Upper lobe of left lung (tissue), 6 donors: ENCODE measurements at regions not wholly inside any gene's neighbourhood (a gene's known extent, or its start where the extent isn't known, plus 50 kb on each side); places are given as distances from the start of the nearest gene placed in this dataset.

Experiments
- ATAC-seq, 2 donors: fragments of 200-7000 bp; cut with Tn5 transposase; one replicate each; pipeline ENCODE4 v1.9.1; 2022; ENCODE audit warnings: mild to moderate bottlenecking in 2 of 2, moderate library complexity in 2 of 2; ENCODE audit not compliant: low FRiP score in 2 of 2
- DNase-seq, 2 donors: peaks; one replicate each; pipeline ENCODE4 v3.0.0-alpha.2; 2019 to 2020
- H3K27ac ChIP-seq, 4 donors: fragments of 200-600 bp; sonication (generic); one replicate each; pipeline ENCODE4 v1.5.1; 2016 to 2019
- H3K27me3 ChIP-seq, 4 donors: fragments of 200-600 bp; sonication (generic); one replicate each; pipeline ENCODE4 v1.5.1; 2017 to 2019
- H3K36me3 ChIP-seq, 4 donors: fragments of 200-600 bp; sonication (generic); one replicate each; pipeline ENCODE4 v1.5.1; 2016 to 2019
- H3K4me1 ChIP-seq, 4 donors: fragments of 200-600 bp; sonication (generic); one replicate each; pipeline ENCODE4 v1.5.1; 2018 to 2019
- H3K4me3 ChIP-seq, 4 donors: fragments of 200-600 bp; sonication (generic); one replicate each; pipeline ENCODE4 v1.5.1; 2017 to 2019; ENCODE audit warnings: mild to moderate bottlenecking in 2 of 4, moderate library complexity in 1 of 4
- H3K9me3 ChIP-seq, 4 donors: fragments of 200-600 bp; sonication (generic); one replicate each; pipeline ENCODE4 v1.5.1; 2018 to 2019
- EP300 ChIP-seq, 4 donors: sonication (generic); formaldehyde crosslinking; IDR thresholded peaks; one replicate each; pipeline ENCODE4 v1.5.1; 2017; ENCODE audit warnings: antibody characterized with exemption in 4 of 4, control low read depth in 2 of 4
- POLR2A ChIP-seq, 4 donors: fragments of 450-650 bp; IDR thresholded peaks; one replicate each; pipeline ENCODE4 v1.5.1; 2016 to 2017; ENCODE audit warnings: antibody characterized with exemption in 4 of 4, mild to moderate bottlenecking in 2 of 4
- POLR2AphosphoS5 ChIP-seq, 2 donors: sonication (generic); formaldehyde crosslinking; IDR thresholded peaks; one replicate each; pipeline ENCODE4 v1.5.1; 2017; ENCODE audit warnings: antibody characterized with exemption in 2 of 2
- WGBS, 2 donors: methylation state at CpG; one replicate each; pipeline ENCODE4 v1.1.5; 2017 to 2018; 5-methylcytosine and 5-hydroxymethylcytosine counted together
- TF ChIP-seq, protein P1 (sequence below), 6 experiments: fragments of 450-650 bp in 4 of 6; fragments of 200-600 bp in 2 of 6; sonication (generic) in 2 of 6; IDR thresholded peaks; one replicate each; pipeline ENCODE4 v1.5.1; 2016 to 2019; ENCODE audit warnings: antibody characterized with exemption in 6 of 6
- donor health status: DM: no; HTN: no; CAD: no; lungs with moderate emphysema.
- donor health status: DM: no; HTN: yes; CAD: no; lungs with severe emphysema.

- DNase-seq (no peak), ATAC-seq (no peak)
- WGBS, 2 donors = 78 to 96% methylated on average over 3 of the region's 3 CpGs
- H3K4me3 ChIP-seq = no peak overlapping the region
- TF ChIP-seq, protein P1, sequence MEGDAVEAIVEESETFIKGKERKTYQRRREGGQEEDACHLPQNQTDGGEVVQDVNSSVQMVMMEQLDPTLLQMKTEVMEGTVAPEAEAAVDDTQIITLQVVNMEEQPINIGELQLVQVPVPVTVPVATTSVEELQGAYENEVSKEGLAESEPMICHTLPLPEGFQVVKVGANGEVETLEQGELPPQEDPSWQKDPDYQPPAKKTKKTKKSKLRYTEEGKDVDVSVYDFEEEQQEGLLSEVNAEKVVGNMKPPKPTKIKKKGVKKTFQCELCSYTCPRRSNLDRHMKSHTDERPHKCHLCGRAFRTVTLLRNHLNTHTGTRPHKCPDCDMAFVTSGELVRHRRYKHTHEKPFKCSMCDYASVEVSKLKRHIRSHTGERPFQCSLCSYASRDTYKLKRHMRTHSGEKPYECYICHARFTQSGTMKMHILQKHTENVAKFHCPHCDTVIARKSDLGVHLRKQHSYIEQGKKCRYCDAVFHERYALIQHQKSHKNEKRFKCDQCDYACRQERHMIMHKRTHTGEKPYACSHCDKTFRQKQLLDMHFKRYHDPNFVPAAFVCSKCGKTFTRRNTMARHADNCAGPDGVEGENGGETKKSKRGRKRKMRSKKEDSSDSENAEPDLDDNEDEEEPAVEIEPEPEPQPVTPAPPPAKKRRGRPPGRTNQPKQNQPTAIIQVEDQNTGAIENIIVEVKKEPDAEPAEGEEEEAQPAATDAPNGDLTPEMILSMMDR (IDR thresholded peaks at IDR 0.05) = no peak
- TF ChIP-seq POLR2A (IDR thresholded peaks at IDR 0.05) (no peak), POLR2AphosphoS5 (IDR thresholded peaks at IDR 0.05) (no peak), EP300 (IDR thresholded peaks at IDR 0.05) (no peak)
- no peak overlapping the region for H3K27ac ChIP-seq
- H3K9me3 ChIP-seq = no peaks in the 10 kb centered on the region
- H3K36me3 ChIP-seq = no peaks in the 10 kb centered on the region
- no peaks in the 10 kb centered on the region for H3K4me1 ChIP-seq
- no peaks in the 10 kb centered on the region for H3K27me3 ChIP-seq
These were observed 147.5 kb upstream of the ZWINT start for GRCh38 chr10:56508562-56508961.

- Histone ChIP-seq H3K27ac (no peak overlapping the region), H3K36me3 (no peaks in the 10 kb centered on the region), H3K4me3 (no peak overlapping the region), H3K4me1 (no peaks in the 10 kb centered on the region), H3K27me3 (no peaks in the 10 kb centered on the region), H3K9me3 (no peaks in the 10 kb centered on the region)
- DNase-seq = no peak
- TF ChIP-seq POLR2AphosphoS5 (IDR thresholded peaks at IDR 0.05) (no peak), POLR2A (IDR thresholded peaks at IDR 0.05) (no peak), EP300 (IDR thresholded peaks at IDR 0.05) (no peak)
- 81 to 86% methylated on average over 3 of the region's 3 CpGs for WGBS, 2 donors
- no peak for ATAC-seq
These were observed 146.0 kb upstream of the ZWINT start for GRCh38 chr10:56507033-56507432.

GRCh38 chr10:56505555-56505954 lies 144.5 kb upstream of the ZWINT start:
- ATAC-seq (no peak), DNase-seq (no peak)
- TF ChIP-seq POLR2A (IDR thresholded peaks at IDR 0.05) (no peak), POLR2AphosphoS5 (IDR thresholded peaks at IDR 0.05) (no peak), EP300 (IDR thresholded peaks at IDR 0.05) (no peak)
- TF ChIP-seq, protein P1 (IDR thresholded peaks at IDR 0.05) = no peak
- Histone ChIP-seq H3K4me3 (no peak overlapping the region), H3K9me3 (no peaks in the 10 kb centered on the region), H3K27me3 (no peaks in the 10 kb centered on the region), H3K4me1 (no peaks in the 10 kb centered on the region), H3K36me3 (no peaks in the 10 kb centered on the region), H3K27ac (no peak overlapping the region)
- WGBS, 2 donors = 90 to 94% methylated on average over 3 of the region's 3 CpGs

DNA sequence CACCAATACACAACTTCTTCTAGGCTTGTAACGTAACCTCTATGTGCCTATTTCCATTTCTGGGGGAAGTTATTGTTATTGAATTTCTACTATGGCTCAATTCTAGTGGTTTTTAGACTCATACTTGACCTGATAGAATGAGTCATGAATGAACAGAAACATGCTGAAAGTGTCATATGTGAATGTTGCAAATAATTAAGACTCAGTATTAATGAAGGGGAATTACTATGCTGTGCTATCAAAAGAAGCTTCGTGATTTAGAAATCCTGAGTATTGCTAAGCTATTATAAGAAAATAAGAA lies 135.1 kb upstream of the ZWINT start:
- WGBS, 2 donors = 72 to 85% methylated on average over 2 of the region's 2 CpGs
- no peaks in the 10 kb centered on the region for H3K36me3 ChIP-seq
- DNase-seq (no peak), ATAC-seq (no peak)
- no peaks in the 10 kb centered on the region for H3K27me3 ChIP-seq
- no peak overlapping the region for H3K4me3 ChIP-seq
- H3K27ac ChIP-seq = no peak overlapping the region
- H3K9me3 ChIP-seq = no peaks in the 10 kb centered on the region
- TF ChIP-seq EP300 (IDR thresholded peaks at IDR 0.05) (no peak), POLR2A (IDR thresholded peaks at IDR 0.05) (no peak), POLR2AphosphoS5 (IDR thresholded peaks at IDR 0.05) (no peak)
- TF ChIP-seq, protein P1 (IDR thresholded peaks at IDR 0.05) = no peak
- H3K4me1 ChIP-seq = no peaks in the 10 kb centered on the region

GRCh38 chr10:56487746-56488145 lies 126.7 kb upstream of the ZWINT start:
- DNase-seq = peak in 1 of 2 donors; percentile 4
- no peaks in the 10 kb centered on the region for H3K4me1 ChIP-seq
- no peak for TF ChIP-seq POLR2A (IDR thresholded peaks at IDR 0.05)
- no peak for TF ChIP-seq EP300 (IDR thresholded peaks at IDR 0.05)
- TF ChIP-seq, protein P1 (IDR thresholded peaks at IDR 0.05) = no peak
- no peak for TF ChIP-seq POLR2AphosphoS5 (IDR thresholded peaks at IDR 0.05)
- WGBS, 2 donors = 83 to 89% methylated on average over 1 to 3 of the region's 3 CpGs
- no peaks in the 10 kb centered on the region for H3K36me3 ChIP-seq
- no peak overlapping the region for H3K27ac ChIP-seq
- ATAC-seq = no peak
- no peak overlapping the region for H3K4me3 ChIP-seq
- H3K27me3 ChIP-seq = no peaks in the 10 kb centered on the region
- no peaks in the 10 kb centered on the region for H3K9me3 ChIP-seq
